GM21526 (cell line): ENCODE measurements at regions not wholly inside any gene's neighbourhood (a gene's known extent, or its start where the extent isn't known, plus 50 kb on each side); places are given as distances from the start of the nearest gene placed in this dataset.
A peak's percentile ranks its signal among the peaks of the same experiment; 100 is the strongest.
"Not testable (repeated sequence)": the region's sequence is repeated elsewhere in the genome, so short reads cannot be mapped to it uniquely, and the experiment has no call there.

Experiments used
- ATAC-seq: cut with Tn5 transposase; IDR thresholded peaks from one replicate; pipeline ENCODE4 v1.9.1; 2021; ENCODE audit warnings: moderate library complexity; ENCODE audit not compliant: unreplicated experiment, low FRiP score

- no peak for ATAC-seq
These were observed 1339.2 kb upstream of the TENM4 start for GRCh38 chr11:80779905-80780605.

DNA sequence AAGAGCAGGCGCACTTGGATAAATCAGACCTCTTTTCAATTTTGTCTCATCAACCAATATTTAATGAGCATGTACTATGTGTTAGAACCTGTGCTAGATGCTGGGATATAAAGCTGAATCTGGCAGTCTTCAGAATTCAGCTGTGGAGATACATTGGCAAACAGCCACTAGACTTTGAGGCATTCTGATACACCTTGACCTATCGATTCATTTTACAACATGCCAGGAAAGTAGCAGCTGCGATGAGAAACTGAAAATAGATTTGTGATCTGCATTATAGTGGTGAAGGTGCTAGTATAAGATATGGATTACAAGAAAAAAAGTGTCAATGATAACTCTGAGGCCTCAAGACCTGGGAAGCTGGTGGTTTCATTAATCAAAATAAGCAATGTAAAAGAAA is 1338.1 kb upstream of the TENM4 start:
- no peak for ATAC-seq

- no peak for ATAC-seq
These were observed 1337.6 kb upstream of the TENM4 start for GRCh38 chr11:80778432-80778831.

GRCh38 chr11:80773919-80774318 is 1333.1 kb upstream of the TENM4 start:
- no peak for ATAC-seq

DNA sequence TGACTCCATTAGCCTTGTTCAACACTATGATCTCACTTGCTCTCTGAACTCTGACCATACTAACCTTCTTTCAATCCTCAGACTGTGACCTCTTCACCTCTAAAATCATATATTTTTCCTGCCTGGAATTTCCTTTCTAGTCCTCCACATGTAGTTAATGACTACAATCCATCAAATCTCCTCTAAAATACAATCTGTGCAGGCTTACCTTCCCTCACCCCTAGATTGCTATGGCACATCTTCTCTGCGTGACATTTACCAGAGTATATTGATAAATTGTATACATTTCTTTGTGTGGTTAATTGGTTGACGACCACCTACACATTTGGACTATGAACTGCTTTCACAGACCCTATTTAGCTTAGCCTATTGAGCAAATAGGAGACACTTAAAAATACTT is 1330.2 kb upstream of the TENM4 start:
- no peak for ATAC-seq

GRCh38 chr11:80758787-80759186 is 1318.0 kb upstream of the TENM4 start:
- ATAC-seq: no peak

DNA sequence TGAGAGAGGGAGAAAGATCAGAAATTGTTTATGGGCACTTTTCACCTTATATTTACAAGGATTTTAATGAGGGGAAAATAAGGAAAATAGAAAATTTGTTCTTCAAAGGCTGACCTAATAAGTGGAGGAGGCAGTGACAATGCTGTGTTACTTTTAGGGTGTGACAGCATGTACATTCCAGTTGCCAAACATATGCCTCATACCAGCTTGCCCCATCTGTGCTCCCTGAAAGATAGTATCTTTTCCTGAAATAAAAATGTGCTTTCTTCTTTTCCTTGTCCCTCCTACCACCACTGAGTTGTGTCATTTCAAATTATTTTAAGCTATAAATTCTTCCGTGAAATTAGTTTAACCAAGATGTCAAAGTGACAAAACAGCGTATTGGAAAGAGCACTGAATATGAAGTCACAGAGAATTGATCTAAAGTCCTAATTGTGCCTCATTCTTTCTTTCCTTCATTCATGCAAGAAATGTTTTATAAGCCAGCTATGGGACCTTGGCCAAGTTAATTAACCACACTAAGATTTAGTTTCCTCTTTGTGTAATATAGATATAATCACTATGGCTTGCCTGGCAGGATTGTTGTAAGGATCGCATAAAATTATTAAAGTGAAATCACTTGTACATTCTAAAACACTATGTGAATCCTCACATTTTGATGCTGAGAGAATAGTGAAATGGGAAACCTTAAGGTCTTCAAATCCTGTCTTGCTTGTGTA is 1307.5 kb upstream of the TENM4 start:
- no peak for ATAC-seq

- ATAC-seq: no peak
These were observed 1305.5 kb upstream of the TENM4 start for GRCh38 chr11:80746300-80746699.

DNA sequence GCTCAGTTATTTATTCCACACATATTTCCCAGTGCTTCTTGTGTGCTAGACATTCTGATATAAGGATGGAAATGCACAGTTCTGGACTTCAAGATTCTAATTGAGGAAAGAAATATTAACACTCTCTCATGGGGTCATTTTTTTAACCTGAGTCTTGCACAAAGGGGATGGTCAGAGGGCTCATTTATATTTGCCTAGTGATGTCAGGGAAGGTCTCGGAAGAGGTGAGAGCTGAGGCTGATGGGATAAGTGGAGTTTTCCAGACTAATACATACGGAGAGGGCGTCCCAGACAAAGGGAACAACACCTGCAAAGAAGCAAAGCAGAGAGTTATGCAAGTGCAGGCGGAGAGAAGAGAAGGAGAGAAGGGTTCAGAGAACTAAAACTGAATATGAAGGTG is 1304.6 kb upstream of the TENM4 start:
- ATAC-seq: no peak

DNA sequence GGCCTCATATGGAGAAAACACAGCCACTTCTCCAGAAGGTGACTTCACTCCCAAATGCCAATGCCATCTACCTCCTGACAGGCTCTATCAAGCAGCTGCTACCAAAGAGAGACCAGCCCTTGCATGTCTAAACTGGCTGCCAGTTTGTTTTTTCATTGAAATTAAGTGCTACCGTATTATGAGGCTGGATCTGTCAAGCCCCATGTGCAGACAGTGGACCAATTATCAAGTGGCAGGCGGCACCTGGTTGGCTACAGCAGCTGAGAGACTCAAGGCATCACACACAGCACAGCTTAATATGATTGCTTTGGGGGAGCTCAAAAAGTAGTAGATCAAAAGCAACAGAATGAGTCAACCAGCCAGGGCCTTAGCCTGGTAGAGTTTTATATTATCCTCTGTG is 1293.0 kb upstream of the TENM4 start:
- ATAC-seq: no peak

DNA sequence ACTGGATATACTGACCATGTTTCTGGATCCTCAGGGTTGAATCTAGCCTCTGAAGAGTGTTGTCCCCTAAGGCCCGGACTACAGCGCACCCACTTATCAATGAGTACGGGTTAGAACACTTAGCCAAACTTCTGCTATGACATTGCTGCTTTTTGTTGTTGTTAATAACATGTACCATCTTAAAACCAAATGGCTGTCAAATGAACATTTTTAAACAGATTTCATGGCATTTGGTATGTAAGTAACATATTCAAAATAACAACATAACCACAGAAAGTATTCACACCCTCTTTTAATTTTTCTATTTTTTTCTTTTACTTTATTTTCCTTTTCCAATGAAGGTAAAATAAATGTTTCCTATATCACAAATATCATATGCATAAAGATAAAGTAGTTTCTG is 1292.5 kb upstream of the TENM4 start:
- no peak for ATAC-seq

DNA sequence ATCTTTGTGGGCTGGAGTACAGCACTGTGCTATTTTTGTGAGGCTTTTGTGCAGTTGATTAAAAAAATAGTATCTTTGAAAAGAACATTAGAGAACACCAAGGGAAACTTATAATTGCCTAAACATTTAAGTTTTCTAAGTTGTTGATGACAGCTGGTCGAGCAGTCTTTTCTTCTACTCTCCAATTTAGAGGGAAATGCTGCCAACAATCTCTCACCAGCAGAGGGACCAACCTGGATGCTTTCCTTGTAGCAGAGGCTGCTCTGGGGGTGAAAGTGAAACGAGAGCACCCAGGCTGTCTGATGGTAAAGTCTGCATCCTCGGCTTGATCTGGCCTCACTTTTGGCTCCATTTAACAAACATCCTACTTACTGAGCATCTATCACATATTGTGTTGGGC is 1286.5 kb upstream of the TENM4 start:
- peak; percentile 69 for ATAC-seq

GRCh38 chr11:80726236-80726635 is 1285.4 kb upstream of the TENM4 start:
- ATAC-seq: no peak

DNA sequence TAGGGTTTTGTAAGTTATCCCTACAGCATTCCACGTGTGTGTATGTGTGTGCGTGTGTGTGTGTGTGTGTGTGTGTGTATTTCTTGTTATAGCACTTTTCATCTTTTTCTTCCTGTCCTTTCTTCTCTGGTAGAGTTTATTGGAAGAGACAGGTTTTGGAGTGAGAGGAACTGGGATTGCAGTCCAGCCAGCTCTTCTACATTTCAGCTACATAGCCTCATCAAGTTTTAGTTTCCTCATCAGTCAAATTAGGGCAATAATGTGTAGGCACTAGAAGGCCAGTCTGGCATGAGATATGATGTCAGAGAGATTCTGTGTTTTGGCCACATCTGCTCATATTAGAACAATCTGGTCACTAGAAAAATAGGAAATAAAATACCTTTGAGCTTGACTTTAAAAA is 1283.5 kb upstream of the TENM4 start:
- no peak for ATAC-seq

DNA sequence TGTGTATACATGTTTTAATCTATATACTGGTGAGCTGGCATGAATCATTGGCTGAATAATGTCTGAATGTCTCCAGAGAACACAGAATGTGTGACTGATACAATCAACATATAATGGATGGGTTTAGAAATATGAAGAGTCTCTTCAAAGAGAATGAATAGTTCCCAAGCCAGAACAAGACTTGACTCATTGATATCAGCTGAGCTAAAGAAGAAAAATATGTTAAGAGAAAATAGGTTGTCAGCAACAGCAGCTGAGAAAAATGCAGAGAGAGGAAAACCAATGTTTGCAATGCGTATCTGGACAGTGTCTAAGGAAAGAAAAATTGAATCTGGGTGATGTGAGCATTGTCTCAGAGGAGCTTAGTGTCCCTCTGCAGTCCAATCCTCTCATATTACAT is 1281.8 kb upstream of the TENM4 start:
- no peak for ATAC-seq

GRCh38 chr11:80720295-80720694 is 1279.5 kb upstream of the TENM4 start:
- ATAC-seq: no peak

DNA sequence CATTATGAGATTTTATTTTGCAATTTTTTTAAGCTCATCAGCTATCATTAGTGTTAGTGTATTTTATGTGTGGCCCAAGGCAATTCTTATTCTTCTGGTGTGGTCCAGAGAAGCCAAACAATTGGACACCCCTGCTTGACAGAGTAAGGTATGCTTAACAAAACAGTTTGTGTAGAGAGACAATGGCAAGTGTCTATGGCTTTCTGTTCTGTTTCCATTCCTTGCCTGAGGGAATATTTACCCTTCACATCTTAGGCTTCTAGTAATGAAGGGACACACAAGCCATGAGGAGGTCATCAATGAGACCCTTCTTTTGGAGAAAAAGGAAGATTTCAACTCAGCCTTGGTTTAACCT is 1278.4 kb upstream of the TENM4 start:
- no peak for ATAC-seq

- no peak for ATAC-seq
These were observed 1277.9 kb upstream of the TENM4 start for GRCh38 chr11:80718611-80719291.

DNA sequence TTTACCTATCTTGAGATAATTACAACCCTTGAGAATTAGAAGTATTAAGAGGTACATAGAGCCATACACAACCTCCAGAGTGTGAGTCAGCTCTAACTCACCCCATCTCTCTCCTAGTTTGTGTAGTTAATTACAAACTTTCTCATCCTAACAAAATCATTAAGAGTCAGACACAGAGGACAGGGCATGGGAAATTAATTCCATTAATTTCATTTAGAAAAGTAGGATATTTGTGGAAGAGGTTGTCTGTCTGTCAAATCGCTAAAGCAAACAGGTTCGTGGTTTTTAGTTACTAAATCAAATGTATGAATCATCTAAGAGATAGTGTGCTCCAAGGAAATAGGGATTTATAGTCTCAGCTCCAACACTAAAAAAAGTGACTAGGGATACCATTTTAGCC is 1261.4 kb upstream of the TENM4 start:
- no peak for ATAC-seq

- no peak for ATAC-seq
These were observed 1259.6 kb upstream of the TENM4 start for GRCh38 chr11:80700386-80700785.

- not testable (repeated sequence) for ATAC-seq
These were observed 1258.8 kb upstream of the TENM4 start for GRCh38 chr11:80699406-80700177.
